H1 (cell line): ENCODE measurements at regions not wholly inside any gene's neighbourhood (a gene's known extent, or its start where the extent isn't known, plus 50 kb on each side); places are given as distances from the start of the nearest gene placed in this dataset.

ENCODE experiments used
- CTCF ChIA-PET: fragments of 300-600 bp; sonication (Branson Sonifier 250); formaldehyde crosslinking; loops from one replicate; lab custom pipeline; 2021; ENCODE audit not compliant: partially characterized antibody; lab: Charles Lee
- POLR2A ChIA-PET: fragments of 300-600 bp; sonication (Branson Sonifier 250); formaldehyde crosslinking; loops from one replicate; lab custom pipeline; 2021; ENCODE audit warnings: inconsistent platforms; ENCODE audit not compliant: partially characterized antibody; lab: Charles Lee
- DNase-seq, 2 experiments: peaks; one replicate each; pipeline versions ENCODE4 v3.0.0 to v3.0.0-alpha.2; 2010 to 2022; ENCODE audit warnings: low spot score in 2 of 2, low read depth in 1 of 2, mixed read lengths in 1 of 2
- FAIRE-seq: peaks from 2 replicates; lab custom pipeline; 2011; peaks lifted over from hg19 to GRCh38; lab: Jason Lieb, UNC
- H2AFZ ChIP-seq: 2 replicates; pipeline ENCODE4 v1.8.1; 2012; ENCODE audit warnings: low read length, inconsistent platforms
- H2AK5ac ChIP-seq: 2 replicates; pipeline ENCODE4 v1.6.1; 2013; ENCODE audit warnings: low read depth, low read length
- H2BK120ac ChIP-seq: replicated peaks from 2 replicates; pipeline ENCODE3; 2013; ENCODE audit warnings: low read depth, low read length, inconsistent platforms
- H2BK12ac ChIP-seq: 2 replicates; pipeline ENCODE4 v1.6.1; 2013; ENCODE audit warnings: low read depth, low read length
- H2BK15ac ChIP-seq: 2 replicates; pipeline ENCODE4 v1.6.1; 2013; ENCODE audit warnings: low read length
- H2BK20ac ChIP-seq: 2 replicates; pipeline ENCODE4 v1.6.1; 2013; ENCODE audit warnings: low read length
- H2BK5ac ChIP-seq: 2 replicates; pipeline ENCODE4 v1.6.1; 2013; ENCODE audit warnings: low read depth, low read length
- H3K14ac ChIP-seq: 2 replicates; pipeline ENCODE4 v1.6.1; 2013; ENCODE audit warnings: inconsistent platforms; ENCODE audit not compliant: insufficient read length
- H3K18ac ChIP-seq: 2 replicates; pipeline ENCODE4 v1.6.1; 2013; ENCODE audit warnings: low read length; ENCODE audit errors: extremely low read depth
- H3K23ac ChIP-seq: 2 replicates; pipeline ENCODE4 v1.6.1; 2013; ENCODE audit warnings: inconsistent platforms; ENCODE audit not compliant: insufficient read length
- H3K23me2 ChIP-seq: 2 replicates; pipeline ENCODE4 v1.6.1; 2013; ENCODE audit warnings: low read depth, low read length
- H3K27ac ChIP-seq: 2 replicates; pipeline ENCODE4 v1.6.1; 2011; ENCODE audit warnings: low read depth, low read length, inconsistent platforms
- H3K27me3 ChIP-seq, 4 experiments: replicated peaks in 1 of 4; 1 replicate in 1 of 4; 2 replicates in 3 of 4; pipeline versions ENCODE4 v1.6.1 to v1.8.1; 2011 to 2013; ENCODE audit warnings: low read length in 3 of 4, mild to moderate bottlenecking in 3 of 4, inconsistent platforms in 2 of 4, mixed read lengths in 2 of 4, moderate library complexity in 1 of 4; ENCODE audit not compliant: control insufficient read depth in 3 of 4, insufficient read depth in 3 of 4; ENCODE audit errors: extremely low read depth in 1 of 4
- H3K36me3 ChIP-seq, 4 experiments: 2 replicates each; pipeline versions ENCODE4 v1.6.1 to v1.8.1; 2011 to 2013; ENCODE audit warnings: mild to moderate bottlenecking in 4 of 4, low read length in 3 of 4, moderate library complexity in 2 of 4, control low read depth in 1 of 4, inconsistent platforms in 1 of 4; ENCODE audit not compliant: insufficient read depth in 4 of 4, control insufficient read depth in 2 of 4
- H3K4ac ChIP-seq: replicated peaks from 2 replicates; pipeline ENCODE3; 2013; ENCODE audit warnings: low read length, low read depth, mixed read lengths, inconsistent platforms; ENCODE audit not compliant: insufficient read length
- H3K4me1 ChIP-seq, 4 experiments: replicated peaks in 1 of 4; 1 replicate in 1 of 4; 2 replicates in 3 of 4; pipeline versions ENCODE4 v1.6.1 to v1.8.1; 2011 to 2013; ENCODE audit warnings: low read length in 3 of 4, inconsistent platforms in 2 of 4, mixed read lengths in 1 of 4; ENCODE audit not compliant: insufficient read depth in 4 of 4, control insufficient read depth in 3 of 4
- H3K4me2 ChIP-seq, 2 experiments: 2 replicates each; pipeline versions ENCODE4 v1.6.1 to v1.8.1; 2011 to 2013; ENCODE audit warnings: low read depth in 2 of 2, low read length in 2 of 2, control low read depth in 1 of 2, inconsistent platforms in 1 of 2, mild to moderate bottlenecking in 1 of 2; ENCODE audit not compliant: insufficient read depth in 1 of 2
- H3K4me3 ChIP-seq, 4 experiments: fragments of 200-600, 300-600 bp in 1 of 4; sonication (generic), shearing (Covaris generic), sonication (Bioruptor Twin) in 1 of 4; 2 replicates each; pipeline versions ENCODE4 v1.5.1 to v1.8.1; 2011 to 2016; ENCODE audit warnings: low read length in 4 of 4, low read depth in 3 of 4, control low read depth in 2 of 4, inconsistent platforms in 2 of 4, mild to moderate bottlenecking in 2 of 4, mixed read lengths in 1 of 4, moderate library complexity in 1 of 4; ENCODE audit not compliant: insufficient read depth in 2 of 4; ENCODE audit errors: extremely low read depth in 1 of 4
- H3K56ac ChIP-seq: replicated peaks from 2 replicates; pipeline ENCODE3; 2013; ENCODE audit warnings: low read depth, mild to moderate bottlenecking, mixed read lengths, low read length, inconsistent platforms; ENCODE audit not compliant: insufficient read length
- H3K79me1 ChIP-seq: 2 replicates; pipeline ENCODE4 v1.6.1; 2013; ENCODE audit warnings: low read depth, low read length, control low read depth
- H3K79me2 ChIP-seq, 2 experiments: 2 replicates each; pipeline versions ENCODE4 v1.6.1 to v1.8.1; 2012 to 2013; ENCODE audit warnings: low read length in 2 of 2, mild to moderate bottlenecking in 2 of 2, inconsistent platforms in 1 of 2; ENCODE audit not compliant: insufficient read depth in 2 of 2, control insufficient read depth in 1 of 2
- H3K9ac ChIP-seq, 4 experiments: replicated peaks in 1 of 4; 1 replicate in 1 of 4; 2 replicates in 3 of 4; pipeline versions ENCODE4 v1.6.1 to v1.8.1; 2011 to 2013; ENCODE audit warnings: low read depth in 3 of 4, low read length in 3 of 4, control low read depth in 2 of 4, mild to moderate bottlenecking in 2 of 4, moderate library complexity in 2 of 4, inconsistent platforms in 1 of 4; ENCODE audit errors: extremely low read depth in 1 of 4
- H3K9me3 ChIP-seq, 2 experiments: 2 replicates each; pipeline versions ENCODE4 v1.6.1 to v1.8.1; 2012 to 2013; ENCODE audit warnings: mild to moderate bottlenecking in 2 of 2, moderate library complexity in 2 of 2, control low read depth in 1 of 2, inconsistent platforms in 1 of 2, low read depth in 1 of 2, low read length in 1 of 2, mixed read lengths in 1 of 2; ENCODE audit not compliant: insufficient read depth in 2 of 2
- H4K20me1 ChIP-seq, 2 experiments: replicated peaks in 1 of 2; 2 replicates each; pipeline versions ENCODE3 to v1.8.1; 2011 to 2013; ENCODE audit warnings: inconsistent platforms in 2 of 2, low read length in 2 of 2, mild to moderate bottlenecking in 1 of 2; ENCODE audit not compliant: insufficient read depth in 2 of 2, control insufficient read depth in 1 of 2
- H4K5ac ChIP-seq: 2 replicates; pipeline ENCODE4 v1.6.1; 2013; ENCODE audit warnings: low read length, low read depth, mixed read lengths, inconsistent platforms; ENCODE audit not compliant: insufficient read length
- H4K8ac ChIP-seq: 2 replicates; pipeline ENCODE4 v1.8.0; 2013; ENCODE audit warnings: mild to moderate bottlenecking, moderate library complexity, low read length, inconsistent platforms; ENCODE audit not compliant: insufficient read depth; ENCODE audit errors: extremely low read depth
- H4K91ac ChIP-seq: replicated peaks from 2 replicates; pipeline ENCODE3; 2013; ENCODE audit warnings: low read length, mixed read lengths, inconsistent platforms; ENCODE audit not compliant: insufficient read length
- CBX5 ChIP-seq: fragments of 300-800, 300-1000 bp; sonication (generic); IDR thresholded peaks from 2 replicates; pipeline ENCODE4 v1.7.1; 2016; ENCODE audit warnings: antibody characterized with exemption, low read length, low read depth
- GTF2F1 ChIP-seq: IDR thresholded peaks from 2 replicates; pipeline ENCODE4 v1.6.1; 2012; ENCODE audit warnings: low read depth, low read length, improper control_type of control experiment, borderline replicate concordance
- MAFK ChIP-seq: IDR thresholded peaks from 2 replicates; pipeline ENCODE4 v1.6.1; 2012; ENCODE audit warnings: low read depth, mild to moderate bottlenecking, improper control_type of control experiment, low read length
- WGBS, 2 experiments: shearing (Covaris generic) in 1 of 2; methylation state at CpG; one replicate each; pipeline versions ENCODE4 v1.1.6 to v1.1.7; 2013 to 2015; ENCODE audit warnings: low lambda C conversion rate in 2 of 2, mixed read lengths in 2 of 2, inconsistent platforms in 1 of 2, low coverage in 1 of 2, missing lambda C conversion rate in 1 of 2; ENCODE audit not compliant: insufficient replicate concordance in 2 of 2, insufficient coverage in 1 of 2, insufficient read length in 1 of 2; ENCODE audit errors: extremely low coverage in 1 of 2, missing lambda C conversion rate in 1 of 2; 5-methylcytosine and 5-hydroxymethylcytosine counted together

DNA sequence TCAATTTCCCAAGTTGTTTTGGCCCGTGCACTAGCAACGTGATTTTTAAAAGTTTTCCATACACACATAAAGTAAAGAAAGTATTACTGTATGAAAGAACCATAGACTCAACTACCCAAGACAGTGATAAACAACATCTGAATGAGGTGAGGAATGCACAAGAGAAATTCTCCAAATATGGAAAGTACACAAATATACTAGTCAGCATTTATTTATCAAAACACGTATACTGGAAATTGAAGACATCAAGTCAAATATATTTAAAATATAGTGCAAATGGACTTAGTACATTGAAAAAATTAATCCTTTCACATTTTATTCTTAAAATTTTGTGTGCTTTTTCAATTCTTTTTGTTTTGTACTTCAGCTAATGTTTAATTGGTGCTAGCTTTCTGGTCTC, 143.6 kb downstream of the ARL4A start:
- Histone ChIP-seq H3K18ac (no peak overlapping the region), H2BK5ac (no peak overlapping the region), H4K20me1 (no peaks in the 10 kb centered on the region), H3K27ac (no peak overlapping the region), H3K23ac (no peak overlapping the region), H2BK15ac (no peak overlapping the region), H3K56ac (no peak overlapping the region), H2BK12ac (no peak overlapping the region), H3K9ac (no peak overlapping the region), H3K14ac (no peak overlapping the region), H3K4me2 (no peak overlapping the region), H4K91ac (no peak overlapping the region), H3K4ac (no peak overlapping the region), H3K27me3 (no peaks in the 10 kb centered on the region), H2AFZ (no peak overlapping the region), H3K4me1 (no peaks in the 10 kb centered on the region), H3K79me2 (no peaks in the 10 kb centered on the region), H2BK120ac (no peak overlapping the region), H3K4me3 (no peak overlapping the region), H4K5ac (no peak overlapping the region), H3K79me1 (no peaks in the 10 kb centered on the region), H3K9me3 (peaks cover 13 to 14% of the 10 kb centered on the region in 2 experiments; a peak in 3 of 4 replicates), H2BK20ac (no peak overlapping the region), H3K23me2 (no peaks in the 10 kb centered on the region), H4K8ac (no peak overlapping the region), H3K36me3 (peaks cover 0 to 2% (median 0%) of the 10 kb centered on the region in 4 experiments; a peak in 1 of 8 replicates), H2AK5ac (no peak overlapping the region)
- WGBS, 2 experiments: 92% methylated on average over 3 of the region's 3 CpGs; no CpG with 5 or more reads in 1 of the 2 experiments
- POLR2A ChIA-PET: no interaction called here
- DNase-seq (no peak), FAIRE-seq (no peak)
- CTCF ChIA-PET: interaction anchor here (0.6 kb wide), 1 partner anchor 324 kb away, joined by 3 read pairs; no protein-coding TSS in a partner anchor
- TF ChIP-seq GTF2F1: no peak
- no peak for TF ChIP-seq MAFK
- TF ChIP-seq CBX5: no peak
